SK-N-SH treated with all-trans-retinoic acid at 6 μM for 48 hours (cell line): ENCODE measurements at regions not wholly inside any gene's neighbourhood (a gene's known extent, or its start where the extent isn't known, plus 50 kb on each side); places are given as distances from the start of the nearest gene placed in this dataset.

Experiments
- ARNTL ChIP-seq: fragments of 450-650 bp; formaldehyde crosslinking; IDR thresholded peaks from 2 replicates; pipeline ENCODE4 v1.5.0; 2020; ENCODE audit warnings: low read depth, mild to moderate bottlenecking, moderate library complexity, borderline replicate concordance
- GLIS3 ChIP-seq: fragments of 250-450 bp; sonication (Bioruptor Pico); IDR thresholded peaks from 2 replicates; pipeline ENCODE4 v1.5.0; 2020; ENCODE audit warnings: mild to moderate bottlenecking, moderate library complexity
- RARB ChIP-seq: fragments of 250-450 bp; sonication (Bioruptor Pico); IDR thresholded peaks from 2 replicates; pipeline ENCODE4 v1.8.0; 2021; ENCODE audit warnings: mild to moderate bottlenecking, moderate library complexity
- ZFP3 ChIP-seq: fragments of 250-450 bp; sonication (Bioruptor Pico); IDR thresholded peaks from 2 replicates; pipeline ENCODE4 v1.5.0; 2020; ENCODE audit warnings: mild to moderate bottlenecking, moderate library complexity
- ZFP30 ChIP-seq: fragments of 450-650 bp; formaldehyde crosslinking; IDR thresholded peaks from 2 replicates; pipeline ENCODE4 v1.5.0; 2022; ENCODE audit warnings: mild to moderate bottlenecking, moderate library complexity
- ZNF565 ChIP-seq: fragments of 450-650 bp; formaldehyde crosslinking; conservative IDR thresholded peaks from 2 replicates; pipeline ENCODE4 v1.5.0; 2020; ENCODE audit warnings: low read depth, mild to moderate bottlenecking, moderate library complexity
- TF ChIP-seq, protein P1 (sequence below): fragments of 250-450 bp; sonication (Bioruptor Pico); IDR thresholded peaks from 2 replicates; pipeline ENCODE4 v1.5.1; 2020; ENCODE audit warnings: low read depth, mild to moderate bottlenecking, moderate library complexity
- TF ChIP-seq, protein P2 (sequence below): fragments of 250-450 bp; sonication (Bioruptor Pico); IDR thresholded peaks from 2 replicates; pipeline ENCODE4 v1.5.0; 2020; ENCODE audit warnings: mild to moderate bottlenecking, moderate library complexity
- TF ChIP-seq, protein P3 (sequence below): fragments of 250-450 bp; sonication (Bioruptor Pico); IDR thresholded peaks from 2 replicates; pipeline ENCODE4 v1.8.0; 2020; ENCODE audit warnings: mild to moderate bottlenecking, moderate library complexity, borderline replicate concordance

DNA sequence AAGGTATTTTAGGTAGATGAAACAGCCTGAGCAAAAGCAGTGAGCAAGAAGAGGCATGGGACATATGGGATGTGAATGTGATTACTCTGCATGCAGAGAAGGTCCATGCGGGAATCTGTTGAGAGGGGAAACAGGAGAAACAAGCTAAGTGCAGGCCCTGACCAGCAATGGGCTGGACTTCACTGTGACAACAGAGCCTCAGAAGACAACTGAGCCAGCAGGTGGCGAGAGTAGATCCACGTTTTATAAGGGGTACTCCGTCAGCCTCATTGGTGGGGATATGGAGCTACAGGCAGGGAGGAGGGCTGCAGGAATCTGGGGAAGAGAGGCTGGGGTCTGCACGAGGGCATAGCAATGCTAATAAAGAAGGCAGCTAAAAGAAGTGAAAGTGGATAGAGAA is 405.9 kb upstream of the LMCD1 start:
- no peak for TF ChIP-seq ZNF565 (CRISPR knock-in tag)
- no peak for TF ChIP-seq RARB (CRISPR knock-in tag)
- TF ChIP-seq, protein P1, sequence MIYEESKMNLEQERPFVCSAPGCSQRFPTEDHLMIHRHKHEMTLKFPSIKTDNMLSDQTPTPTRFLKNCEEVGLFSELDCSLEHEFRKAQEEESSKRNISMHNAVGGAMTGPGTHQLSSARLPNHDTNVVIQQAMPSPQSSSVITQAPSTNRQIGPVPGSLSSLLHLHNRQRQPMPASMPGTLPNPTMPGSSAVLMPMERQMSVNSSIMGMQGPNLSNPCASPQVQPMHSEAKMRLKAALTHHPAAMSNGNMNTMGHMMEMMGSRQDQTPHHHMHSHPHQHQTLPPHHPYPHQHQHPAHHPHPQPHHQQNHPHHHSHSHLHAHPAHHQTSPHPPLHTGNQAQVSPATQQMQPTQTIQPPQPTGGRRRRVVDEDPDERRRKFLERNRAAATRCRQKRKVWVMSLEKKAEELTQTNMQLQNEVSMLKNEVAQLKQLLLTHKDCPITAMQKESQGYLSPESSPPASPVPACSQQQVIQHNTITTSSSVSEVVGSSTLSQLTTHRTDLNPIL (CRISPR knock-in tag): no peak
- TF ChIP-seq, protein P2, sequence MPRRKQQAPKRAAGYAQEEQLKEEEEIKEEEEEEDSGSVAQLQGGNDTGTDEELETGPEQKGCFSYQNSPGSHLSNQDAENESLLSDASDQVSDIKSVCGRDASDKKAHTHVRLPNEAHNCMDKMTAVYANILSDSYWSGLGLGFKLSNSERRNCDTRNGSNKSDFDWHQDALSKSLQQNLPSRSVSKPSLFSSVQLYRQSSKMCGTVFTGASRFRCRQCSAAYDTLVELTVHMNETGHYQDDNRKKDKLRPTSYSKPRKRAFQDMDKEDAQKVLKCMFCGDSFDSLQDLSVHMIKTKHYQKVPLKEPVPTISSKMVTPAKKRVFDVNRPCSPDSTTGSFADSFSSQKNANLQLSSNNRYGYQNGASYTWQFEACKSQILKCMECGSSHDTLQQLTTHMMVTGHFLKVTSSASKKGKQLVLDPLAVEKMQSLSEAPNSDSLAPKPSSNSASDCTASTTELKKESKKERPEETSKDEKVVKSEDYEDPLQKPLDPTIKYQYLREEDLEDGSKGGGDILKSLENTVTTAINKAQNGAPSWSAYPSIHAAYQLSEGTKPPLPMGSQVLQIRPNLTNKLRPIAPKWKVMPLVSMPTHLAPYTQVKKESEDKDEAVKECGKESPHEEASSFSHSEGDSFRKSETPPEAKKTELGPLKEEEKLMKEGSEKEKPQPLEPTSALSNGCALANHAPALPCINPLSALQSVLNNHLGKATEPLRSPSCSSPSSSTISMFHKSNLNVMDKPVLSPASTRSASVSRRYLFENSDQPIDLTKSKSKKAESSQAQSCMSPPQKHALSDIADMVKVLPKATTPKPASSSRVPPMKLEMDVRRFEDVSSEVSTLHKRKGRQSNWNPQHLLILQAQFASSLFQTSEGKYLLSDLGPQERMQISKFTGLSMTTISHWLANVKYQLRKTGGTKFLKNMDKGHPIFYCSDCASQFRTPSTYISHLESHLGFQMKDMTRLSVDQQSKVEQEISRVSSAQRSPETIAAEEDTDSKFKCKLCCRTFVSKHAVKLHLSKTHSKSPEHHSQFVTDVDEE (CRISPR knock-in tag): no peak
- TF ChIP-seq ZFP30 (CRISPR knock-in tag): no peak
- no peak for TF ChIP-seq GLIS3 (CRISPR knock-in tag)
- TF ChIP-seq ARNTL (CRISPR knock-in tag): no peak
- TF ChIP-seq, protein P3, sequence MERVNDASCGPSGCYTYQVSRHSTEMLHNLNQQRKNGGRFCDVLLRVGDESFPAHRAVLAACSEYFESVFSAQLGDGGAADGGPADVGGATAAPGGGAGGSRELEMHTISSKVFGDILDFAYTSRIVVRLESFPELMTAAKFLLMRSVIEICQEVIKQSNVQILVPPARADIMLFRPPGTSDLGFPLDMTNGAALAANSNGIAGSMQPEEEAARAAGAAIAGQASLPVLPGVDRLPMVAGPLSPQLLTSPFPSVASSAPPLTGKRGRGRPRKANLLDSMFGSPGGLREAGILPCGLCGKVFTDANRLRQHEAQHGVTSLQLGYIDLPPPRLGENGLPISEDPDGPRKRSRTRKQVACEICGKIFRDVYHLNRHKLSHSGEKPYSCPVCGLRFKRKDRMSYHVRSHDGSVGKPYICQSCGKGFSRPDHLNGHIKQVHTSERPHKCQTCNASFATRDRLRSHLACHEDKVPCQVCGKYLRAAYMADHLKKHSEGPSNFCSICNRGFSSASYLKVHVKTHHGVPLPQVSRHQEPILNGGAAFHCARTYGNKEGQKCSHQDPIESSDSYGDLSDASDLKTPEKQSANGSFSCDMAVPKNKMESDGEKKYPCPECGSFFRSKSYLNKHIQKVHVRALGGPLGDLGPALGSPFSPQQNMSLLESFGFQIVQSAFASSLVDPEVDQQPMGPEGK (CRISPR knock-in tag): no peak
- no peak for TF ChIP-seq ZFP3
